Daoy (cell line): ENCODE measurements at regions not wholly inside any gene's neighbourhood (a gene's known extent, or its start where the extent isn't known, plus 50 kb on each side); places are given as distances from the start of the nearest gene placed in this dataset.

Source experiments
- DNase-seq: peaks from one replicate; pipeline ENCODE4 v3.0.0-alpha.2; 2015; ENCODE audit warnings: low read depth

GRCh38 chr10:60664859-60665258 is 113.4 kb upstream of the CDK1 start:
- peak; percentile 25 for DNase-seq

DNA sequence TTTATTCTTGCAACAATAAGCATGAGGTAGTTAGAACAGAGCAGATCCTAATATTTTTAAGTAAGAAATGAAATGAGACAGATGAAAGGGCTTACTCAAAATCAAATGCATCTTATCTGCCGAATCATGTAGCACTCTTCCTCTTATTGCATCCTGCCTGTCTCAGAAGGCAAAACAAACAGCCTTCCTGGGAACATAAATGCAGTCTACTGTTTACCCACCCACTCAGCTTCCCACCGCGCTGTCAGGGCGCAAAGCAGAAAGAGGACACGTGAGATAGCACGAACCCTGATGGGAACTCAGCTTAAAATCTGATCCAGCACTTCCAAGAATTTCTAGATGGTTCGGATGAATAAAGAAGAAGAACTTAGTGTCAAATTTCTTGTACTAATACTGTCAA is 114.4 kb upstream of the CDK1 start:
- no peak for DNase-seq

DNA sequence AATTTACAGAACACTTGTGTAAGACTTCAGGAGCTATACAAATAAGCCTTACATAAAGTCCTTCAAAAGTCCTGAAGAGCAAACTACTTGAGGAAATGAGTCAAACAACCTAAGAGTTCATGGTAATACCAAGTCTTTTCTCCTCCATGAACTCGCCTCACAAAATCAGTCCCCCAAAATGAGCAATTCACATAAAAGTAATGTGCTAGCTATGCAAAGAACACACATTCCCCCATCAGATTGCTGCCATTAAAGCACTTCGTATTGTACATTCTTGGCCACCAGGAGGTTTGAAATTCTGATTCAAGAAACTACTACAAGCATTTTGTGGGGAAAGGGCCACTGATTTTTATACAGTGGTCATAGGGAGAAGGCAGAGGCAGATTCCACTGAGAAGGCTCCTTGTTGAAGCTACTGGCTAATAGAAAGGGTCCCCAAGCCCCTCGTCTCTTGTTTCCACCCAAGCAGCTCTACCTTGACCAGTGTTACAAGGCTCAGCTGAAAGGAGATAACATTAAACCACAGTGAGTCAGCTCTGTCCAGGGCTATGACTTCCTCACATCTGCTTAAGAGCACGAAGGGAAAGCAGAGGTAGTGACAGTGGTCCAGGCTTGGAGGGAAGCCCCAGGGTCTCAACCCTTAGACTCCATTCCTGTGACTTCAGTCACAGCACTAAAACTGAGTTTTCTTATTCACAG is 115.2 kb upstream of the CDK1 start:
- DNase-seq = peak; percentile 50

- DNase-seq = peak; percentile 75
Observed at GRCh38 chr10:60661637-60662036, 116.6 kb upstream of the CDK1 start.

DNA sequence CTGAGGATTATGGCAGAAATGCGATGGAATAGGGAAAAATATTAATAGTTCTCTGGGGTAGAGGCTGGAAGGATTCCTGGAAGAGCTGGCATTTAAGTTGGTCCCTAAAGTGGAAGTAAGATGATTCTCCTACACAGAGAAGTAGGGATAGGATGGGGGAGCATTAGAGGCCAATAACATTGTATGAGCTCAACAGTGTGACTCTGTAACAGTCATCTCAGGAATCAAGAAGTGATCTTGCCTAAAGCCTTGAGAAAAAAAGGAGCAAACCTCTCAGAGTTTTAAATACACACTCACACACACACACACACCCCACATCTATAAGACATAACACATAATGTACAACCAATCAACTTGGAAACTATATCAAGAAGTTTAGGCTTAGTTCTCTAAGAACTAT is 117.7 kb upstream of the CDK1 start:
- DNase-seq = no peak

GRCh38 chr10:60654813-60655464 is 123.3 kb upstream of the CDK1 start:
- DNase-seq = peak; percentile 38

- DNase-seq = no peak
Observed at GRCh38 chr10:60652628-60653027, 125.7 kb upstream of the CDK1 start.

- DNase-seq = no peak
Observed at GRCh38 chr10:60650378-60650800, 127.9 kb upstream of the CDK1 start.

- DNase-seq = no peak
Observed at GRCh38 chr10:60649485-60650377, 128.5 kb upstream of the CDK1 start.

- DNase-seq = no peak
Observed at GRCh38 chr10:60648761-60649160, 129.5 kb upstream of the CDK1 start.

GRCh38 chr10:60646966-60647796 is 131.1 kb upstream of the CDK1 start:
- peak; percentile 50 for DNase-seq

DNA sequence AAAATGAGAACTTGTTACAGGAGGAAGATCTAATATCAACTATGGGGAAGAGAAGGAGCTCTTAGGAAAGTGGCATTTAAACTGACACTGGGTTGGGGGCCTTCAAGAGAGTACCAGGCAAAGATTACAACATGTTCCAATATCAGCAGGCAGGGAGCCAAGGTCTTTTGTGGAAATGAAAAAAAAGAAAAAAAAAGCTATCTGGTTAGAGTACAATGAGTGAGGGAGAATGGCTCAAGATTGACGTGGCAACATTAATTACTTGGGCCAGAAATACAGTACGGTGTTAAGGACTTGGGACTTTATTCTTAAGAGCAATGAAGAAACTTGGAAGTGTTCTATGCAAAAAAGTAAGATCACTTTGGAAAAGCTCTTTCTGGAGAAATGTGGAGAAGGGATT is 132.3 kb upstream of the CDK1 start:
- DNase-seq = no peak

GRCh38 chr10:60644436-60645130 is 133.7 kb upstream of the CDK1 start:
- DNase-seq = no peak

DNA sequence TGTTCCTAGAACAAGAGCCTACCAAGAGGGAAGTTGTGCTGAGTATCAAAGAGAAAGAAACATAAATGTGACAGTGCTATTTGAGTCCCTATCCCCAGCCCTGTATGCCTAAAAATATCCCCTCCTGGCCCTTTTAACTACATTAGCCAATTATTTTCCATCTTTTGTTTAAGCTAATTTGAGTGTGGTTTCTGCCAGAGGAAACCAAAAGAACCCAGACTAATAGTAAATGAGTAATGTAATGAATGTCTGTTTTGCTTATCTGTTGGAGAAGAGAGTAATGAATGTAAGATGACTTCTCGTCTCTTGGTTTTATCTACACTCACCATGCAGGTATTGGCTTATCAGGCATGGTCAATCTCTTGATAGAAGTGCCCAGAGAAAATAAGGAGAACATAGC is 134.4 kb upstream of the CDK1 start:
- DNase-seq = no peak

DNA sequence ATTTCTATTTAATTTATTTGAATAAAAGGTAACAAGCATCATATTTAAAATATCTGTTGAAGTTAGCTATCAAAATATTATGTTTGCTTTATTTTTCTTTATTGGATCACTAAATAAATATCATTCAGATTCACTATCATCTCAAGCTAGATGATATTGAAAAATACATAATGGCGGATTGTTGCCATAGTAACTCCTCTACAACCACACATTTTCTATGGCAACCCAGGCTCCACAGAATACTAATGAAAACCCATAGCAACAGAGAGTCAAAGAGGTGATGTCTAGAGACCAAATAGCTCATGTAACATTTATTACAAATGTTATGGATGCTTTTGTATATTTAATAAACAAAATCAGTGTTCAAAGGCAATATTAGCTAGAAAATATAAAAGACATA is 148.9 kb upstream of the CDK1 start:
- no peak for DNase-seq

- DNase-seq = no peak
Observed at GRCh38 chr10:60627778-60628748, 150.2 kb upstream of the CDK1 start.

DNA sequence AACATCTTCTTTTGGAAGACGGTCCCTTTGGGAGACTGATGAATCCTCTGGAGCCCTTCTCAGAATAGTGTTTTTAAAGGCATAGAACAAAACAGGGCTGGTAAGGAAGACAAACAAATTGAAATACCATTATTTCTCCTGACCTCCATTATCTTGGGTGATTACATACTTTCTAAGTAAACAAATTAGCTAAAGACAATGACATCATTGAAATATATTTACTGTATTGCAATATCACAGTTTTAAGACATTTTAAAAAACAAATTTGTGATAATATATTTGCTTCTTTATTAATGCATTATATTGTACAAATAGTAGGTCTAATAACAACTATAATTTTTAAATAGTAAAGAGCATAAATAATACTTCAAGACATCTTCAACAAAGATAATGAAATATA is 152.2 kb upstream of the CDK1 start:
- DNase-seq = no peak

GRCh38 chr10:60623627-60624026 is 154.7 kb upstream of the CDK1 start:
- no peak for DNase-seq

GRCh38 chr10:60621018-60621417 is 157.3 kb upstream of the CDK1 start:
- no peak for DNase-seq

DNA sequence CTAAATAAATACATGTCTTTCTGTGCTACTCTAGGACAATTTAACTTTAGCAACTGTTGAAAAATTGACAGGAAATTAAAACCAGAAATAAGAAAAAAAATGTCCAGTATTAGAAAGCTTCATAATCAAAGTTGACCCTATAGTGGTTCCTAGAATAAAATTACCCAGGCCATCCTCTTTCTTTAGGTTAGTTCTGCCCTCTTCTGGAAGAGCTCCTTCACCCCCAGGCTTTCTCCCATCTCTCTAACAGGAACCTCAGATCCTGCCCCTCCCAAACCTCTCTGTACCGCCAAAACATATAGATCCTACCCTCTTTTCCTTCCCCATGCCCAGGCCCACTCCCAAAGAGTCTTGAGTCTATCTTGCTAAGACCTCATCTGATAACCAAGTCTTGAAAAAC is 159.4 kb upstream of the CDK1 start:
- no peak for DNase-seq
